Fibroblast of lung (primary cell): ENCODE measurements at regions not wholly inside any gene's neighbourhood (a gene's known extent, or its start where the extent isn't known, plus 50 kb on each side); places are given as distances from the start of the nearest gene placed in this dataset.

Experiments used
- DNase-seq, 2 donors: peaks; one replicate each; pipeline versions ENCODE4 v3.0.0 to v3.0.0-alpha.2; 2010; ENCODE audit warnings: low read depth in 2 of 2
- H2AFZ ChIP-seq: 2 replicates; pipeline ENCODE4 v1.5.1; 2012; ENCODE audit warnings: low read length, control low read depth, inconsistent platforms
- H3K27ac ChIP-seq: 2 replicates; pipeline ENCODE4 v1.5.1; 2011; ENCODE audit warnings: low read length, control low read depth; ENCODE audit not compliant: insufficient read depth
- H3K27me3 ChIP-seq: 2 replicates; pipeline ENCODE4 v1.5.1; 2011; ENCODE audit warnings: mild to moderate bottlenecking, low read length; ENCODE audit not compliant: control insufficient read depth, insufficient read depth
- H3K36me3 ChIP-seq: 2 replicates; pipeline ENCODE4 v1.5.1; 2011; ENCODE audit warnings: low read length; ENCODE audit not compliant: control insufficient read depth, insufficient read depth
- H3K4me1 ChIP-seq: 2 replicates; pipeline ENCODE4 v1.5.1; 2011; ENCODE audit warnings: low read length; ENCODE audit not compliant: control insufficient read depth, insufficient read depth; ENCODE audit errors: extremely low read depth
- H3K4me2 ChIP-seq: 2 replicates; pipeline ENCODE4 v1.5.1; 2011; ENCODE audit warnings: low read length, control low read depth; ENCODE audit not compliant: insufficient read depth; ENCODE audit errors: extremely low read depth
- H3K4me3 ChIP-seq, 4 experiments: fragments of 200-600 bp in 1 of 4; sonication (generic) in 1 of 4; replicated peaks in 1 of 4; 2 replicates each; pipeline ENCODE4 v1.5.1; 2011 to 2016; ENCODE audit warnings: low read length in 4 of 4, low read depth in 3 of 4, mild to moderate bottlenecking in 3 of 4, control low read depth in 2 of 4, inconsistent platforms in 1 of 4, mixed read lengths in 1 of 4; ENCODE audit not compliant: insufficient read depth in 1 of 4; ENCODE audit errors: control extremely low read depth in 1 of 4
- H3K79me2 ChIP-seq: 2 replicates; pipeline ENCODE4 v1.5.1; 2012; ENCODE audit warnings: mild to moderate bottlenecking, low read length, inconsistent platforms; ENCODE audit not compliant: control insufficient read depth, insufficient read depth
- H3K9ac ChIP-seq: 2 replicates; pipeline ENCODE4 v1.5.1; 2011; ENCODE audit warnings: mild to moderate bottlenecking, low read length, control low read depth; ENCODE audit not compliant: insufficient read depth
- H3K9me3 ChIP-seq: 2 replicates; pipeline ENCODE4 v1.5.1; 2012; ENCODE audit warnings: low read depth, low read length; ENCODE audit not compliant: control insufficient read depth, insufficient read depth
- H4K20me1 ChIP-seq: 2 replicates; pipeline ENCODE4 v1.5.1; 2011; ENCODE audit warnings: low read length; ENCODE audit not compliant: control insufficient read depth, insufficient read depth; ENCODE audit errors: extremely low read depth
- EZH2 ChIP-seq: IDR thresholded peaks from 2 replicates; pipeline ENCODE4 v1.5.1; 2012; ENCODE audit warnings: low read length, control low read depth, mild to moderate bottlenecking; ENCODE audit errors: missing control alignments
- TF ChIP-seq, protein P1 (sequence below), 2 donors: IDR thresholded peaks in 1 of 2; conservative IDR thresholded peaks in 1 of 2; 1 replicate in 1 of 2; 2 replicates in 1 of 2; pipeline ENCODE4 v1.5.1; 2011 to 2012; ENCODE audit warnings: low read length in 2 of 2, control low read depth in 1 of 2, inconsistent platforms in 1 of 2, low read depth in 1 of 2, mild to moderate bottlenecking in 1 of 2

DNA sequence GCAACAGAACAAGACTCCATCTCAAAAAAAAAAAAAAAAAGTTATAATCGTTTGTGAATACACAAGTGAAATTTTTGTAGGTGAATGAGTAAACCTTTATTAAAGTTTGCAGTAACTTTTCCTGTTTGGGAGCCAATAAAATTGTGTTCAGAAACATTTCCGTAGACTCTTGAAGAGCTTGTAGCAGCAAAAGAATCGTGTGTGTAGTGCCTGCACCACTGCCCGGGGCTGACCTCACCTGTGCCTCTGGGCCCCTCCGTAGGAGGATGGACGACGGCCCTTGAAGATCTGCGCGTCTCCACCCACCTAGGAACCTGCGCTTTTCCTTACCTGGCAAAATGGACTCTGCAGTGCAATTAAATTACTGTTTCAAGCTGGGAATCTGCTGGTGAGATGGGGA is 366.0 kb downstream of the THBS2 start:
- H3K27me3 ChIP-seq: no peaks in the 10 kb centered on the region
- no peak overlapping the region for H3K4me3 ChIP-seq
- no peak overlapping the region for H3K9ac ChIP-seq
- H4K20me1 ChIP-seq: no peaks in the 10 kb centered on the region
- TF ChIP-seq, protein P1, sequence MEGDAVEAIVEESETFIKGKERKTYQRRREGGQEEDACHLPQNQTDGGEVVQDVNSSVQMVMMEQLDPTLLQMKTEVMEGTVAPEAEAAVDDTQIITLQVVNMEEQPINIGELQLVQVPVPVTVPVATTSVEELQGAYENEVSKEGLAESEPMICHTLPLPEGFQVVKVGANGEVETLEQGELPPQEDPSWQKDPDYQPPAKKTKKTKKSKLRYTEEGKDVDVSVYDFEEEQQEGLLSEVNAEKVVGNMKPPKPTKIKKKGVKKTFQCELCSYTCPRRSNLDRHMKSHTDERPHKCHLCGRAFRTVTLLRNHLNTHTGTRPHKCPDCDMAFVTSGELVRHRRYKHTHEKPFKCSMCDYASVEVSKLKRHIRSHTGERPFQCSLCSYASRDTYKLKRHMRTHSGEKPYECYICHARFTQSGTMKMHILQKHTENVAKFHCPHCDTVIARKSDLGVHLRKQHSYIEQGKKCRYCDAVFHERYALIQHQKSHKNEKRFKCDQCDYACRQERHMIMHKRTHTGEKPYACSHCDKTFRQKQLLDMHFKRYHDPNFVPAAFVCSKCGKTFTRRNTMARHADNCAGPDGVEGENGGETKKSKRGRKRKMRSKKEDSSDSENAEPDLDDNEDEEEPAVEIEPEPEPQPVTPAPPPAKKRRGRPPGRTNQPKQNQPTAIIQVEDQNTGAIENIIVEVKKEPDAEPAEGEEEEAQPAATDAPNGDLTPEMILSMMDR (conservative IDR thresholded peaks at IDR 0.05 in 1 of 2, IDR thresholded peaks at IDR 0.05 in 1 of 2; ENCODE audit: low read depth in 1 of 2, low read length in 2 of 2): no peak
- TF ChIP-seq EZH2: no peak
- no peak overlapping the region for H3K27ac ChIP-seq
- no peaks in the 10 kb centered on the region for H3K4me1 ChIP-seq
- H3K4me2 ChIP-seq: no peak overlapping the region
- H3K9me3 ChIP-seq: no peaks in the 10 kb centered on the region
- H3K79me2 ChIP-seq: no peaks in the 10 kb centered on the region
- H2AFZ ChIP-seq: no peak overlapping the region
- DNase-seq: no peak
- H3K36me3 ChIP-seq: no peaks in the 10 kb centered on the region

DNA sequence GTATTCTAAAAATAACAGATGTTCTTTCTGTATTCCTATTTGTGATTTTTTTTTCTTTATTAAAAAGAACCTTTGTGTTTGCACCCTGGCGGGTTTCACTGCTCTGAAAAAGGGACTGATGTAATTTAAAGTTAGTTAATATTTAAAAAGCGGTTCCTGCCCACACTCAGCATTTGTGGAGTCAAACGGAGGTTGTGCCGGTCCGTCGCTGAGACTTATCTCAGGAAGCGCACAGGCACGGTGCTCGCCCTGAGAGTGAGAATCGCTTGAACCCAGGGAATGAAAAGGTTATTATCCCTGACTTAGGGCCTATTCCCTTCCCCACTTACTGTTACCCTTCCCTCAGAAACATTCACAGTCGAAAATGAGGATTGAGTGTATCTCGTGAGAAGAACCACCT is 366.7 kb downstream of the THBS2 start:
- Histone ChIP-seq H3K27me3 (no peaks in the 10 kb centered on the region), H3K9ac (no peak overlapping the region), H3K4me1 (no peaks in the 10 kb centered on the region), H3K4me2 (no peak overlapping the region), H4K20me1 (no peaks in the 10 kb centered on the region), H3K36me3 (no peaks in the 10 kb centered on the region), H3K4me3 (no peak overlapping the region), H2AFZ (no peak overlapping the region), H3K9me3 (no peaks in the 10 kb centered on the region), H3K27ac (no peak overlapping the region), H3K79me2 (no peaks in the 10 kb centered on the region)
- no peak for DNase-seq
- no peak for TF ChIP-seq EZH2
- TF ChIP-seq, protein P1 (conservative IDR thresholded peaks at IDR 0.05 in 1 of 2, IDR thresholded peaks at IDR 0.05 in 1 of 2; ENCODE audit: low read depth in 1 of 2, low read length in 2 of 2): no peak

DNA sequence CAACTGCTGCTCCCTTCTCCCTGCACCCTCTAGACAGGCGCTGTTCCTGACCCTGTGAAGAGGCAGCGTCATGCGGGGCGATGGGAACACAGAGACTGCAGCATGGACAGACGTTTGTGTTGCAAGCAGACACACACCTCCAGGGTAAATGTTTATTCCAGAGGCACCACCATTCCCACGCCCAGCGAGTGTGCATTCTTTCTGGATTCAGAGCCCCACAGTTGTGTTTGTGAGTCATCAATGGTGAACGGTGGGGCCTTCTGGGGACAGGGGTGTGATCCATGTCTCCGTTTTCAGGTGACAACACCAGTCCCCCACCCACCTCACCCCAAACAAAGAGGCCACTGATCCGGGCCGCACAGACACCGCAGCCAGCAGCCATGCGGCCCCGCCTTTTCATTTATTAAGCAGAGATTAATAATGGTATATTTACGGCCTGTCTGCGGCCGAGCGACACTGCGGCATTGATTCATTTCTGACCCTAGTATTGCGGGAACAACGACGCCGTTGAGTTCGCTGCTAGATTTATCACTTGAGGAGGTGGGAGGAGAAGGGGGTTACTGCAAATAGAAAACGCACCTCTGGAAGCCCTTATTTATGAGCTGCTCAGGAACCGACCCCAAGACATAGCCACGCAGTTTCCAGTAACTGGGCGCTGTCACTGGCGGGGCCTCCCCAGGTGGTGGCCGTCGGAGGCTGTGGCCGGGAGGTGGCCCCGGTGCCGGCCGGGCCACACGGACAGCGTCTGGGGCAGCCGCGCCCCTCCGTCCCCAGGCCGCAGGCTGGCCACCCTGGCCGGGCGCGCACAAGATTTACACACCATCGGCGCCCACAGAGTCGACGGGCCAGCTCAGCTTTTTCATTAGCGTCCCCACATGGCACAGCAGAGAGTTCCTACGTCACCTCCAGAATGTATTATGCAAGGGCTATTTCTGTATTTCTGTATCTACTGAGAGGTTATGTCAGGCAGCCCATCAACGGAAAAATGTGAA is 367.6 kb downstream of the THBS2 start:
- TF ChIP-seq, protein P1 (conservative IDR thresholded peaks at IDR 0.05 in 1 of 2, IDR thresholded peaks at IDR 0.05 in 1 of 2; ENCODE audit: low read depth in 1 of 2, low read length in 2 of 2): no peak
- TF ChIP-seq EZH2: no peak
- Histone ChIP-seq H3K4me2 (no peak overlapping the region), H3K27me3 (no peaks in the 10 kb centered on the region), H4K20me1 (no peaks in the 10 kb centered on the region), H2AFZ (no peak overlapping the region), H3K9me3 (no peaks in the 10 kb centered on the region), H3K9ac (no peak overlapping the region), H3K27ac (no peak overlapping the region), H3K4me3 (no peak overlapping the region), H3K4me1 (no peaks in the 10 kb centered on the region), H3K79me2 (no peaks in the 10 kb centered on the region), H3K36me3 (no peaks in the 10 kb centered on the region)
- no peak for DNase-seq
